ENCODE measurements at regions not wholly inside any gene's neighbourhood (a gene's known extent, or its start where the extent isn't known, plus 50 kb on each side); places are given as distances from the start of the nearest gene placed in this dataset.

GRCh38 chr6:120237221-120237620 is 887.7 kb upstream of the MAN1A1 start:
- DNase-seq, result no peak

- no peak for DNase-seq
Measured at GRCh38 chr6:120230008-120230407, 880.4 kb upstream of the MAN1A1 start.

GRCh38 chr6:120228297-120228696 is 878.7 kb upstream of the MAN1A1 start:
- DNase-seq, result no peak

GRCh38 chr6:120219339-120219738 is 869.8 kb upstream of the MAN1A1 start:
- no peak for DNase-seq

GRCh38 chr6:120214088-120214499 is 864.5 kb upstream of the MAN1A1 start:
- no peak for DNase-seq

- no peak for DNase-seq
Measured at GRCh38 chr6:120211955-120212792, 862.6 kb upstream of the MAN1A1 start.

GRCh38 chr6:120202878-120203277 is 853.3 kb upstream of the MAN1A1 start:
- DNase-seq, result no peak

- DNase-seq, result no peak
Measured at GRCh38 chr6:120200853-120201252, 851.3 kb upstream of the MAN1A1 start.

GRCh38 chr6:120198033-120198432 is 848.5 kb upstream of the MAN1A1 start:
- DNase-seq, result peak in 1 of 51 donors; percentile 1

- DNase-seq, result no peak
Measured at GRCh38 chr6:120186080-120186479, 836.5 kb upstream of the MAN1A1 start.

- DNase-seq, result no peak
Measured at GRCh38 chr6:120173250-120173649, 823.7 kb upstream of the MAN1A1 start.

- DNase-seq, result no peak
Measured at GRCh38 chr6:120164531-120164930, 815.0 kb upstream of the MAN1A1 start.

- no peak for DNase-seq
Measured at GRCh38 chr6:120157873-120158272, 808.3 kb upstream of the MAN1A1 start.

- no peak for DNase-seq
Measured at GRCh38 chr6:120147071-120147871, 797.7 kb upstream of the MAN1A1 start.

GRCh38 chr6:120141601-120142000 is 792.0 kb upstream of the MAN1A1 start:
- no peak for DNase-seq

- DNase-seq, result no peak
Measured at GRCh38 chr6:120137492-120137891, 787.9 kb upstream of the MAN1A1 start.

- no peak for DNase-seq
Measured at GRCh38 chr6:120129228-120129627, 779.7 kb upstream of the MAN1A1 start.

- no peak for DNase-seq
Measured at GRCh38 chr6:120122401-120122800, 772.8 kb upstream of the MAN1A1 start.

GRCh38 chr6:120116343-120116742 is 766.8 kb upstream of the MAN1A1 start:
- DNase-seq, result no peak

GRCh38 chr6:120112980-120113379 is 763.4 kb upstream of the MAN1A1 start:
- DNase-seq, result no peak

- DNase-seq, result no peak
Measured at GRCh38 chr6:120111001-120111400, 761.4 kb upstream of the MAN1A1 start.

GRCh38 chr6:120108061-120108795 is 758.7 kb upstream of the MAN1A1 start:
- DNase-seq, result no peak
